GM23338 (cell line): ENCODE measurements at regions not wholly inside any gene's neighbourhood (a gene's known extent, or its start where the extent isn't known, plus 50 kb on each side); places are given as distances from the start of the nearest gene placed in this dataset.

Experiments
- CTCF ChIP-seq, 2 experiments: fragments of 200-600 bp in 1 of 2; sonication (generic) in 1 of 2; conservative IDR thresholded peaks; 2 replicates each; pipeline versions ENCODE4 v1.5.1 to v1.6.1; 2016 to 2017; ENCODE audit warnings: antibody characterized with exemption in 2 of 2, low read depth in 2 of 2, mild to moderate bottlenecking in 2 of 2, moderate library complexity in 1 of 2
- EZH2 ChIP-seq: fragments of 200-600 bp; sonication (generic); IDR thresholded peaks from one replicate; pipeline ENCODE4 v1.8.0; 2017; ENCODE audit warnings: antibody characterized with exemption, mild to moderate bottlenecking, low read depth; ENCODE audit not compliant: unreplicated experiment
- JUNB ChIP-seq: IDR thresholded peaks from one replicate; pipeline ENCODE4 v1.6.1; 2016; ENCODE audit warnings: antibody characterized with exemption; ENCODE audit not compliant: unreplicated experiment
- NANOG ChIP-seq: IDR thresholded peaks from 2 replicates; pipeline ENCODE4 v1.6.1; 2016; ENCODE audit warnings: antibody characterized with exemption, borderline replicate concordance
- POLR2AphosphoS5 ChIP-seq: IDR thresholded peaks from 2 replicates; pipeline ENCODE4 v1.6.1; 2016; ENCODE audit warnings: antibody characterized with exemption, low read depth
- REST ChIP-seq: IDR thresholded peaks from one replicate; pipeline ENCODE4 v1.6.1; 2018; ENCODE audit warnings: antibody characterized with exemption; ENCODE audit not compliant: unreplicated experiment
- STAT1 ChIP-seq: IDR thresholded peaks from one replicate; pipeline ENCODE4 v1.6.1; 2016; ENCODE audit warnings: antibody characterized with exemption; ENCODE audit not compliant: unreplicated experiment
- ZNF331 ChIP-seq: fragments of 250-450 bp; sonication (Bioruptor Pico); IDR thresholded peaks from 2 replicates; pipeline ENCODE4 v1.5.0; 2020; ENCODE audit warnings: low read depth, mild to moderate bottlenecking, moderate library complexity

GRCh38 chr5:169374111-169374510 lies 73.2 kb upstream of the SLIT3 start:
- TF ChIP-seq CTCF (conservative IDR thresholded peaks at IDR 0.05; ENCODE audit: low read depth in 2 of 2), result no peak
- TF ChIP-seq REST, result no peak
- no peak for TF ChIP-seq POLR2AphosphoS5
- TF ChIP-seq EZH2, result no peak
- no peak for TF ChIP-seq STAT1
- no peak for TF ChIP-seq ZNF331 (CRISPR knock-in tag)
- no peak for TF ChIP-seq JUNB
- no peak for TF ChIP-seq NANOG
